Osteocyte (in vitro differentiated cells): ENCODE measurements at regions not wholly inside any gene's neighbourhood (a gene's known extent, or its start where the extent isn't known, plus 50 kb on each side); places are given as distances from the start of the nearest gene placed in this dataset.

Experiments
- DNase-seq: peaks from one replicate; pipeline ENCODE4 v3.0.0; 2021; ENCODE audit warnings: mixed read lengths; ENCODE audit not compliant: unreplicated experiment; ENCODE audit errors: extremely low spot score
- H3K27ac Mint-ChIP-seq: one replicate; pipeline ENCODE4 v1.8.0; 2021; ENCODE audit warnings: mild to moderate bottlenecking, mixed read lengths; ENCODE audit not compliant: unreplicated experiment
- H3K27me3 Mint-ChIP-seq: one replicate; pipeline ENCODE4 v1.8.0; 2021; ENCODE audit warnings: mixed read lengths; ENCODE audit not compliant: unreplicated experiment
- H3K36me3 Mint-ChIP-seq: one replicate; pipeline ENCODE4 v1.8.0; 2021; ENCODE audit warnings: mixed read lengths; ENCODE audit not compliant: unreplicated experiment
- H3K4me1 Mint-ChIP-seq: one replicate; pipeline ENCODE4 v1.8.0; 2021; ENCODE audit warnings: mixed read lengths; ENCODE audit not compliant: unreplicated experiment
- H3K4me3 Mint-ChIP-seq: one replicate; pipeline ENCODE4 v1.8.0; 2021; ENCODE audit warnings: mild to moderate bottlenecking, moderate library complexity, mixed read lengths; ENCODE audit not compliant: unreplicated experiment
- H3K9me3 Mint-ChIP-seq: one replicate; pipeline ENCODE4 v1.8.0; 2021; ENCODE audit warnings: mixed read lengths; ENCODE audit not compliant: unreplicated experiment
- CTCF ChIP-seq: fragments of 200-600 bp; sonication (generic); IDR thresholded peaks from 2 replicates; pipeline ENCODE4 v1.5.0; 2021; ENCODE audit warnings: antibody characterized with exemption, mild to moderate bottlenecking, moderate library complexity

GRCh38 chr22:47565607-47566006 is 803.2 kb downstream of the TBC1D22A start:
- Mint-ChIP-seq H3K4me3 (no peak overlapping the region), H3K27me3 (no peaks in the 10 kb centered on the region), H3K27ac (no peak overlapping the region), H3K9me3 (peaks cover 39% of the 10 kb centered on the region), H3K4me1 (no peaks in the 10 kb centered on the region), H3K36me3 (no peaks in the 10 kb centered on the region)
- peak; percentile 48 for DNase-seq
- TF ChIP-seq CTCF, result no peak

DNA sequence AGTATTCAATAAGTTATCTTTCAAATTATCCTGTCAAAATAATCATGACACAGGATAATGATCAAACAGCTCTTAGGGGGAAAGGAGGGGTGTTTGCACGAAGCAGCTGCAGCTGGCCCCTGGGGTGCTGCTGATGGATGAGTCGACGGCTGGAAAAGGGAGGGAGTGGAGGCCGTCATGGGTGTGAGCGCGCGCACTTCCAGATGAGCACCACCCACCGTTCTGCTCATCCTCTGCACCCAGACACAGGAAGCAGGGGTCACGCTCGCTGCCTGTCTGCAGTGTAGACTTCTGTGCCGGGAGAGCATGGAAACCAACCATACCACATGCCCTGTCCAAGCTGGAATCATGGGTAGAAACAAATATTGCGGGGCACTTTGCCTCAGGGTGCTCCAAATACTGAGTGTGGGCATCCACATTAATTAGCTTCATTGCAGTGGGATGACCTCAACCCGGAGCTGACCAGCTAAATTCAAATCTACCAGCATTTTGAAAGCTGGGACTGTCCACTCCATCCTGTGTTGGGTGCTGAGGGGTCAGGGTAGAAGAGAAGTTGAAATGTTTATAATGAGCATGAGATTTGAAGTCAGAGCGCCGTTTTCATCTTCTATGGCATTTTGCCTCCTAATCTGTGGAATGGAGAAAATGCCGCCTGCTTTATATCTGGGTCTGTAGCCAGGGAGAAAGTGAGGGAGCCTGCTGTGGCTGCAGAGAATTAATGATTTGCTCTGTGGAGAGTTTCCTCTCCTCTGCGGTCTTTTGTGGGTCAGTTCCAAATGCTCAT is 802.4 kb downstream of the TBC1D22A start:
- no peak overlapping the region for H3K27ac Mint-ChIP-seq
- TF ChIP-seq CTCF, result no peak
- H3K4me3 Mint-ChIP-seq, result no peak overlapping the region
- DNase-seq, result peak; percentile 73
- H3K9me3 Mint-ChIP-seq, result peaks cover 41% of the 10 kb centered on the region
- no peaks in the 10 kb centered on the region for H3K36me3 Mint-ChIP-seq
- H3K4me1 Mint-ChIP-seq, result no peaks in the 10 kb centered on the region
- no peaks in the 10 kb centered on the region for H3K27me3 Mint-ChIP-seq

- Mint-ChIP-seq H3K9me3 (peaks cover 42% of the 10 kb centered on the region), H3K27ac (no peak overlapping the region), H3K27me3 (no peaks in the 10 kb centered on the region), H3K36me3 (no peaks in the 10 kb centered on the region), H3K4me1 (no peaks in the 10 kb centered on the region), H3K4me3 (no peak overlapping the region)
- no peak for TF ChIP-seq CTCF
- no peak for DNase-seq
These were observed 801.7 kb downstream of the TBC1D22A start for GRCh38 chr22:47564158-47564450.

GRCh38 chr22:47563406-47564157 is 801.1 kb downstream of the TBC1D22A start:
- Mint-ChIP-seq H3K27ac (no peak overlapping the region), H3K36me3 (no peaks in the 10 kb centered on the region), H3K4me1 (no peaks in the 10 kb centered on the region), H3K9me3 (peaks cover 44% of the 10 kb centered on the region), H3K4me3 (no peak overlapping the region), H3K27me3 (no peaks in the 10 kb centered on the region)
- TF ChIP-seq CTCF, result no peak
- peak; percentile 80 for DNase-seq

DNA sequence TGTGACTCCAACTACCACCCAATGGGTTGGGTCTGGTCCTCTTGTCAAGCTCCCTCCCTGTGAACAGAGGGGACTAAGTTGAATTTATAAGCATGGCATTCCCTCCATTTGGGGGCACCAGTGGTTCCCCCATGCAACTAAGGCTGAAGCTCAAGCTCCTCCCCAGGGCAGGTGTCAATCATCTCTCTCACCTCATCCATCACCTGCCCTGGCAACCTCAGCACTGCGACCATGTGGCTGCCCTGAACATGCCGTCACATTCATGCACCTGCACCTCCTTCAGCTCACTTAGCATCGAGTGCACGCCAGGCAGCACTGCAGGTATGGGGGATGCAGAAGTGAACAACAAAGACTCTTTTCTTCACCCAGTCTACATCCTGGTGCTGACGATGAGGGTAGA is 799.3 kb downstream of the TBC1D22A start:
- Mint-ChIP-seq H3K36me3 (no peaks in the 10 kb centered on the region), H3K4me1 (no peaks in the 10 kb centered on the region), H3K4me3 (no peak overlapping the region), H3K9me3 (peaks cover 50% of the 10 kb centered on the region), H3K27me3 (no peaks in the 10 kb centered on the region), H3K27ac (no peak overlapping the region)
- TF ChIP-seq CTCF, result no peak
- DNase-seq, result peak; percentile 44
